HCT116 (cell line): ENCODE measurements at regions not wholly inside any gene's neighbourhood (a gene's known extent, or its start where the extent isn't known, plus 50 kb on each side); places are given as distances from the start of the nearest gene placed in this dataset.

Experiments used
- ATAC-seq: fragments of 200-7000 bp; cut with Tn5 transposase; 2 replicates; pipeline ENCODE4 v1.9.1; 2020; ENCODE audit warnings: mild to moderate bottlenecking, moderate library complexity
- BruUV-seq: library from RNA; stranded (reverse); fragments of 400-500 nt; replicated peaks from 2 replicates; lab custom pipeline; 2021; lab: Mats Ljungman, UMichigan
- CTCF ChIA-PET: fragments of 300-600 bp; sonication (Branson Sonifier 250); formaldehyde crosslinking; loops from one replicate; lab custom pipeline; 2021; ENCODE audit warnings: antibody characterized with exemption; lab: Charles Lee
- POLR2A ChIA-PET: fragments of 300-600, 350-600 bp; sonication (Branson Sonifier 250); formaldehyde crosslinking; loops from one replicate; lab custom pipeline; 2021; ENCODE audit warnings: antibody characterized with exemption; lab: Charles Lee
- RAD21 ChIA-PET, 2 experiments: fragments of 300-600 bp; sonication (Branson Sonifier 250); formaldehyde crosslinking; loops; one replicate each; lab custom pipeline; 2023; ENCODE audit warnings: low total read pairs in 2 of 2; ENCODE audit not compliant: uncharacterized antibody in 2 of 2, unreplicated experiment in 2 of 2, low non-redundant PET in 1 of 2; lab: Charles Lee
- DNase-seq: peaks from one replicate; pipeline ENCODE4 v3.0.0-alpha.2; 2010; ENCODE audit warnings: low read depth, low spot score
- H2AFZ ChIP-seq: fragments of 200-600 bp; shearing (Covaris generic), sonication (generic); 2 replicates; pipeline ENCODE4 v1.6.1; 2017; ENCODE audit warnings: low read depth, mixed run types, mixed read lengths, antibody characterized with exemption, low read length; ENCODE audit not compliant: poor library complexity, severe bottlenecking
- H3K27ac ChIP-seq: 2 replicates; pipeline ENCODE4 v1.5.1; 2012; ENCODE audit warnings: low read depth, low read length
- H3K27me3 ChIP-seq: fragments of 200-600 bp; sonication (generic); 2 replicates; pipeline ENCODE4 v1.6.1; 2016; ENCODE audit warnings: mixed run types, low read length, mixed read lengths; ENCODE audit not compliant: insufficient read depth
- H3K36me3 ChIP-seq, 2 experiments: fragments of 200-500 bp in 1 of 2; fragments of 200-600 bp in 1 of 2; sonication (Bioruptor generic) in 1 of 2; sonication (generic) in 1 of 2; 2 replicates each; pipeline versions ENCODE4 v1.5.1 to v1.6.1; 2014 to 2016; ENCODE audit warnings: low read length in 2 of 2, inconsistent platforms in 1 of 2, mixed read lengths in 1 of 2, mixed run types in 1 of 2; ENCODE audit not compliant: insufficient read depth in 2 of 2, control insufficient read depth in 1 of 2
- H3K4me1 ChIP-seq, 2 experiments: fragments of 200-600 bp in 1 of 2; sonication (generic) in 1 of 2; 2 replicates each; pipeline versions ENCODE4 v1.5.1 to v1.6.1; 2012 to 2017; ENCODE audit warnings: low read length in 2 of 2, inconsistent platforms in 1 of 2, mild to moderate bottlenecking in 1 of 2, mixed read lengths in 1 of 2, mixed run types in 1 of 2, moderate library complexity in 1 of 2; ENCODE audit not compliant: insufficient read depth in 2 of 2, control insufficient read depth in 1 of 2
- H3K4me2 ChIP-seq: fragments of 200-600 bp; sonication (generic); 2 replicates; pipeline ENCODE4 v1.6.1; 2017; ENCODE audit warnings: mixed run types, low read length, mixed read lengths
- H3K4me3 ChIP-seq, 2 experiments: fragments of 200-600 bp in 1 of 2; sonication (generic) in 1 of 2; replicated peaks in 1 of 2; 2 replicates each; pipeline ENCODE4 v1.5.1; 2011 to 2016; ENCODE audit warnings: low read length in 2 of 2, control low read depth in 1 of 2, low read depth in 1 of 2, mild to moderate bottlenecking in 1 of 2, mixed read lengths in 1 of 2, mixed run types in 1 of 2
- H3K79me2 ChIP-seq: fragments of 200-600 bp; sonication (generic); 2 replicates; pipeline ENCODE4 v1.6.1; 2017; ENCODE audit warnings: mild to moderate bottlenecking, mixed run types, low read length, moderate library complexity, mixed read lengths; ENCODE audit not compliant: insufficient read depth
- H3K9ac ChIP-seq: fragments of 200-600 bp; sonication (generic); 2 replicates; pipeline ENCODE4 v1.6.1; 2016; ENCODE audit warnings: low read length, mixed read lengths
- H3K9me2 ChIP-seq: fragments of 200-600 bp; sonication (generic), shearing (Covaris generic); 2 replicates; pipeline ENCODE4 v1.6.1; 2017; ENCODE audit warnings: mixed run types, mild to moderate bottlenecking, moderate library complexity; ENCODE audit not compliant: insufficient read depth
- H3K9me3 ChIP-seq, 2 experiments: fragments of 200-500 bp in 1 of 2; fragments of 200-600 bp in 1 of 2; sonication (Bioruptor generic) in 1 of 2; sonication (generic) in 1 of 2; 2 replicates each; pipeline ENCODE4 v1.6.1; 2014 to 2017; ENCODE audit warnings: low read length in 2 of 2, mixed read lengths in 2 of 2, inconsistent platforms in 1 of 2, low read depth in 1 of 2, mild to moderate bottlenecking in 1 of 2, mixed run types in 1 of 2, moderate library complexity in 1 of 2; ENCODE audit not compliant: control insufficient read depth in 1 of 2, insufficient read depth in 1 of 2
- H4K20me1 ChIP-seq: fragments of 200-600 bp; sonication (generic), shearing (Covaris generic); 2 replicates; pipeline ENCODE4 v1.6.1; 2017; ENCODE audit warnings: mixed run types, mild to moderate bottlenecking, moderate library complexity; ENCODE audit not compliant: insufficient read depth
- CBX3 ChIP-seq: IDR thresholded peaks from 2 replicates; pipeline ENCODE4 v1.6.1; 2012; ENCODE audit warnings: low read depth
- EGR1 ChIP-seq: IDR thresholded peaks from 2 replicates; pipeline ENCODE4 v1.6.1; 2012; ENCODE audit warnings: low read depth
- ELF1 ChIP-seq: IDR thresholded peaks from 2 replicates; pipeline ENCODE4 v1.6.1; 2012; ENCODE audit warnings: low read depth, borderline replicate concordance
- EZH2 ChIP-seq: fragments of 200-600 bp; sonication (generic); IDR thresholded peaks from 2 replicates; pipeline ENCODE4 v1.6.1; 2017; ENCODE audit warnings: antibody characterized with exemption, mixed run types
- EZH2phosphoT487 ChIP-seq: fragments of 200-600 bp; IDR thresholded peaks from 2 replicates; pipeline ENCODE4 v1.6.1; 2018; ENCODE audit warnings: antibody characterized with exemption, borderline replicate concordance
- FOSL1 ChIP-seq: IDR thresholded peaks from 2 replicates; pipeline ENCODE4 v1.6.1; 2012; ENCODE audit warnings: low read depth
- JUND ChIP-seq: IDR thresholded peaks from 2 replicates; pipeline ENCODE4 v1.6.1; 2012
- POLR2A ChIP-seq: IDR thresholded peaks from 2 replicates; pipeline ENCODE4 v1.7.0; 2011; ENCODE audit warnings: borderline replicate concordance; ENCODE audit not compliant: insufficient read depth, insufficient read length; ENCODE audit errors: extremely low read depth
- POLR2AphosphoS5 ChIP-seq: IDR thresholded peaks from 2 replicates; pipeline ENCODE4 v1.6.1; 2011; ENCODE audit warnings: mild to moderate bottlenecking, low read depth, low read length, moderate library complexity
- SRF ChIP-seq: IDR thresholded peaks from 2 replicates; pipeline ENCODE4 v1.6.1; 2012; ENCODE audit warnings: low read depth
- YY1 ChIP-seq: IDR thresholded peaks from 2 replicates; pipeline ENCODE4 v1.6.1; 2011; ENCODE audit warnings: low read length, low read depth, moderate library complexity, mild to moderate bottlenecking; ENCODE audit not compliant: insufficient replicate concordance; ENCODE audit errors: extremely low read depth
- ZFX ChIP-seq: fragments of 450-650 bp; IDR thresholded peaks from 2 replicates; pipeline ENCODE4 v1.6.1; 2017
- ZNF274 ChIP-seq: fragments of 200-500 bp; sonication (Bioruptor generic); IDR thresholded peaks from 2 replicates; pipeline ENCODE4 v1.6.1; 2014; ENCODE audit warnings: mild to moderate bottlenecking, low read depth, low read length, inconsistent platforms
- intact Hi-C: fragments of 100-400 bp; cut with micrococcal nuclease; formaldehyde crosslinking; loops from 2 replicates; pipeline ENCODE4 v1.10.0; 2022
- TF ChIP-seq, protein P1 (sequence below): IDR thresholded peaks from 2 replicates; pipeline ENCODE4 v1.6.1; 2011; ENCODE audit warnings: mild to moderate bottlenecking, low read length, moderate library complexity; ENCODE audit not compliant: insufficient replicate concordance; ENCODE audit errors: extremely low read depth
- TF ChIP-seq, protein P2 (sequence below): IDR thresholded peaks from 2 replicates; pipeline ENCODE4 v1.6.1; 2012
- TF ChIP-seq, protein P3 (sequence below): IDR thresholded peaks from 2 replicates; pipeline ENCODE4 v1.6.1; 2012
- TF ChIP-seq, protein P4 (sequence below), 3 experiments: fragments of 200-600 bp in 1 of 3; sonication (generic) in 1 of 3; IDR thresholded peaks in 2 of 3; conservative IDR thresholded peaks in 1 of 3; 2 replicates each; pipeline ENCODE4 v1.5.1; 2012 to 2017; ENCODE audit warnings: low read depth in 2 of 3, low read length in 2 of 3, antibody characterized with exemption in 1 of 3, borderline replicate concordance in 1 of 3, control low read depth in 1 of 3, mild to moderate bottlenecking in 1 of 3, mixed read lengths in 1 of 3, mixed run types in 1 of 3, moderate library complexity in 1 of 3; ENCODE audit not compliant: insufficient read depth in 1 of 3
- TF ChIP-seq, protein P5 (sequence below): IDR thresholded peaks from 2 replicates; pipeline ENCODE4 v1.6.1; 2012; ENCODE audit warnings: low read depth

DNA sequence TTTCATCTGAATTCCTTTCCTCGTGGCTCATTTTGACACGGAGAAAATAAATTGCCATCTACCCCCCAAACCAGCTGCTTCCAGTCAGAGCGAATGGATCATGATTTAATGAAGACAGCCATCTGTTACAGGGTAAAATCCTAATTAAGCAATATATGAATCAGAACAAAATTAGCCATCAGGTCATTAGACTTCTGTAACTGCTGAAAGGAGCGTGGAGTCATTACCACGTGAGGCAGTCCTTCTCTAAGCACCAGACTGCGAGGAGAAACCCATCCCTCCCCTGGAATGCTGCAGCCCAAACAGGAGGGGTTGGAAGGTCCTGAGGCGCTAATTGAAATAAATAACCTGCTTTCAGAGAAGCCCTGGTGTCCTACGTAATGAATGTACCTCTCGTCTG is 51.1 kb upstream of the TCL1A start:
- H4K20me1 ChIP-seq: no peaks in the 10 kb centered on the region
- no peaks in the 10 kb centered on the region for H3K36me3 ChIP-seq
- no peaks in the 10 kb centered on the region for H3K9me2 ChIP-seq
- no peaks in the 10 kb centered on the region for H3K4me1 ChIP-seq
- DNase-seq (no peak), ATAC-seq (no peak)
- no peak overlapping the region for H3K4me2 ChIP-seq
- ChIA-PET CTCF (no interaction called here), POLR2A (no interaction called here), RAD21 (no interaction called here)
- H3K79me2 ChIP-seq: no peaks in the 10 kb centered on the region
- no peaks in the 10 kb centered on the region for H3K9me3 ChIP-seq
- BruUV-seq: no TSS peak
- H3K27me3 ChIP-seq: peaks cover 19% of the 10 kb centered on the region; the same call in 1 of the 2 replicates
- intact Hi-C loops: no loop called here
- no peak overlapping the region for H3K27ac ChIP-seq
- no peak overlapping the region for H3K4me3 ChIP-seq
- no peak for TF ChIP-seq ZNF274
- TF ChIP-seq, protein P1, sequence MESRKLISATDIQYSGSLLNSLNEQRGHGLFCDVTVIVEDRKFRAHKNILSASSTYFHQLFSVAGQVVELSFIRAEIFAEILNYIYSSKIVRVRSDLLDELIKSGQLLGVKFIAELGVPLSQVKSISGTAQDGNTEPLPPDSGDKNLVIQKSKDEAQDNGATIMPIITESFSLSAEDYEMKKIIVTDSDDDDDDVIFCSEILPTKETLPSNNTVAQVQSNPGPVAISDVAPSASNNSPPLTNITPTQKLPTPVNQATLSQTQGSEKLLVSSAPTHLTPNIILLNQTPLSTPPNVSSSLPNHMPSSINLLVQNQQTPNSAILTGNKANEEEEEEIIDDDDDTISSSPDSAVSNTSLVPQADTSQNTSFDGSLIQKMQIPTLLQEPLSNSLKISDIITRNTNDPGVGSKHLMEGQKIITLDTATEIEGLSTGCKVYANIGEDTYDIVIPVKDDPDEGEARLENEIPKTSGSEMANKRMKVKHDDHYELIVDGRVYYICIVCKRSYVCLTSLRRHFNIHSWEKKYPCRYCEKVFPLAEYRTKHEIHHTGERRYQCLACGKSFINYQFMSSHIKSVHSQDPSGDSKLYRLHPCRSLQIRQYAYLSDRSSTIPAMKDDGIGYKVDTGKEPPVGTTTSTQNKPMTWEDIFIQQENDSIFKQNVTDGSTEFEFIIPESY: no peak
- no peak for TF ChIP-seq FOSL1
- no peak for TF ChIP-seq JUND
- no peak for TF ChIP-seq EZH2
- no peak for TF ChIP-seq ZFX
- TF ChIP-seq EZH2phosphoT487: no peak
- TF ChIP-seq, protein P2, sequence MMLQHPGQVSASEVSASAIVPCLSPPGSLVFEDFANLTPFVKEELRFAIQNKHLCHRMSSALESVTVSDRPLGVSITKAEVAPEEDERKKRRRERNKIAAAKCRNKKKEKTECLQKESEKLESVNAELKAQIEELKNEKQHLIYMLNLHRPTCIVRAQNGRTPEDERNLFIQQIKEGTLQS: no peak
- TF ChIP-seq, protein P3, sequence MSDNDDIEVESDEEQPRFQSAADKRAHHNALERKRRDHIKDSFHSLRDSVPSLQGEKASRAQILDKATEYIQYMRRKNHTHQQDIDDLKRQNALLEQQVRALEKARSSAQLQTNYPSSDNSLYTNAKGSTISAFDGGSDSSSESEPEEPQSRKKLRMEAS: no peak
- no peak for TF ChIP-seq CBX3
- TF ChIP-seq POLR2A: no peak
- TF ChIP-seq, protein P4, sequence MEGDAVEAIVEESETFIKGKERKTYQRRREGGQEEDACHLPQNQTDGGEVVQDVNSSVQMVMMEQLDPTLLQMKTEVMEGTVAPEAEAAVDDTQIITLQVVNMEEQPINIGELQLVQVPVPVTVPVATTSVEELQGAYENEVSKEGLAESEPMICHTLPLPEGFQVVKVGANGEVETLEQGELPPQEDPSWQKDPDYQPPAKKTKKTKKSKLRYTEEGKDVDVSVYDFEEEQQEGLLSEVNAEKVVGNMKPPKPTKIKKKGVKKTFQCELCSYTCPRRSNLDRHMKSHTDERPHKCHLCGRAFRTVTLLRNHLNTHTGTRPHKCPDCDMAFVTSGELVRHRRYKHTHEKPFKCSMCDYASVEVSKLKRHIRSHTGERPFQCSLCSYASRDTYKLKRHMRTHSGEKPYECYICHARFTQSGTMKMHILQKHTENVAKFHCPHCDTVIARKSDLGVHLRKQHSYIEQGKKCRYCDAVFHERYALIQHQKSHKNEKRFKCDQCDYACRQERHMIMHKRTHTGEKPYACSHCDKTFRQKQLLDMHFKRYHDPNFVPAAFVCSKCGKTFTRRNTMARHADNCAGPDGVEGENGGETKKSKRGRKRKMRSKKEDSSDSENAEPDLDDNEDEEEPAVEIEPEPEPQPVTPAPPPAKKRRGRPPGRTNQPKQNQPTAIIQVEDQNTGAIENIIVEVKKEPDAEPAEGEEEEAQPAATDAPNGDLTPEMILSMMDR (IDR thresholded peaks at IDR 0.05 in 2 of 3, conservative IDR thresholded peaks at IDR 0.05 in 1 of 3; ENCODE audit: borderline replicate concordance in 1 of 3, insufficient read depth in 1 of 3, low read depth in 2 of 3, low read length in 2 of 3): no peak
- TF ChIP-seq EGR1: no peak
- TF ChIP-seq, protein P5, sequence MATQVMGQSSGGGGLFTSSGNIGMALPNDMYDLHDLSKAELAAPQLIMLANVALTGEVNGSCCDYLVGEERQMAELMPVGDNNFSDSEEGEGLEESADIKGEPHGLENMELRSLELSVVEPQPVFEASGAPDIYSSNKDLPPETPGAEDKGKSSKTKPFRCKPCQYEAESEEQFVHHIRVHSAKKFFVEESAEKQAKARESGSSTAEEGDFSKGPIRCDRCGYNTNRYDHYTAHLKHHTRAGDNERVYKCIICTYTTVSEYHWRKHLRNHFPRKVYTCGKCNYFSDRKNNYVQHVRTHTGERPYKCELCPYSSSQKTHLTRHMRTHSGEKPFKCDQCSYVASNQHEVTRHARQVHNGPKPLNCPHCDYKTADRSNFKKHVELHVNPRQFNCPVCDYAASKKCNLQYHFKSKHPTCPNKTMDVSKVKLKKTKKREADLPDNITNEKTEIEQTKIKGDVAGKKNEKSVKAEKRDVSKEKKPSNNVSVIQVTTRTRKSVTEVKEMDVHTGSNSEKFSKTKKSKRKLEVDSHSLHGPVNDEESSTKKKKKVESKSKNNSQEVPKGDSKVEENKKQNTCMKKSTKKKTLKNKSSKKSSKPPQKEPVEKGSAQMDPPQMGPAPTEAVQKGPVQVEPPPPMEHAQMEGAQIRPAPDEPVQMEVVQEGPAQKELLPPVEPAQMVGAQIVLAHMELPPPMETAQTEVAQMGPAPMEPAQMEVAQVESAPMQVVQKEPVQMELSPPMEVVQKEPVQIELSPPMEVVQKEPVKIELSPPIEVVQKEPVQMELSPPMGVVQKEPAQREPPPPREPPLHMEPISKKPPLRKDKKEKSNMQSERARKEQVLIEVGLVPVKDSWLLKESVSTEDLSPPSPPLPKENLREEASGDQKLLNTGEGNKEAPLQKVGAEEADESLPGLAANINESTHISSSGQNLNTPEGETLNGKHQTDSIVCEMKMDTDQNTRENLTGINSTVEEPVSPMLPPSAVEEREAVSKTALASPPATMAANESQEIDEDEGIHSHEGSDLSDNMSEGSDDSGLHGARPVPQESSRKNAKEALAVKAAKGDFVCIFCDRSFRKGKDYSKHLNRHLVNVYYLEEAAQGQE: no peak
- no peak for TF ChIP-seq POLR2AphosphoS5
- TF ChIP-seq ELF1: no peak
- TF ChIP-seq SRF: no peak
- no peak for TF ChIP-seq YY1
- H2AFZ ChIP-seq: no peak overlapping the region
- H3K9ac ChIP-seq: no peak overlapping the region
